ENCODE measurements at regions not wholly inside any gene's neighbourhood (a gene's known extent, or its start where the extent isn't known, plus 50 kb on each side); places are given as distances from the start of the nearest gene placed in this dataset.

- TF ChIP-seq CTCF (IDR thresholded peaks at IDR 0.05), result no peak
- no peak for TF ChIP-seq POLR2A (IDR thresholded peaks at IDR 0.05)
These were observed 283.2 kb upstream of the KCNH8 start for GRCh38 chr3:18864933-18865731.

All from esophagus squamous epithelium (tissue), 4 donors.